Kidney glomerular epithelial cell (primary cell): ENCODE measurements at regions not wholly inside any gene's neighbourhood (a gene's known extent, or its start where the extent isn't known, plus 50 kb on each side); places are given as distances from the start of the nearest gene placed in this dataset.

ENCODE experiments used
- DNase-seq: peaks from one replicate; lab custom pipeline; 2025; lab: John Stamatoyannopoulos, UW

- DNase-seq: no peak
Observed at GRCh38 chr13:40076765-40077362, 421.4 kb downstream of the COG6 start.

- peak; percentile 11 for DNase-seq
Observed at GRCh38 chr13:40077396-40078027, 422.1 kb downstream of the COG6 start.

GRCh38 chr13:40079721-40080120 lies 424.3 kb downstream of the COG6 start:
- DNase-seq: no peak

- no peak for DNase-seq
Observed at GRCh38 chr13:40080676-40081075, 425.2 kb downstream of the COG6 start.

- DNase-seq: peak; percentile 53
Observed at GRCh38 chr13:40082639-40083038, 427.2 kb downstream of the COG6 start.

GRCh38 chr13:40083841-40084240 lies 428.4 kb downstream of the COG6 start:
- DNase-seq: no peak

GRCh38 chr13:40084934-40085333 lies 429.5 kb downstream of the COG6 start:
- DNase-seq: no peak

GRCh38 chr13:40087091-40088002 lies 431.9 kb downstream of the COG6 start:
- DNase-seq: peak; percentile 38

GRCh38 chr13:40094056-40094455 lies 438.6 kb downstream of the COG6 start:
- DNase-seq: peak; percentile 39

GRCh38 chr13:40095695-40096356 lies 440.4 kb downstream of the COG6 start:
- no peak for DNase-seq

- DNase-seq: no peak
Observed at GRCh38 chr13:40096357-40096901, 441.0 kb downstream of the COG6 start.

GRCh38 chr13:40098246-40098645 lies 442.8 kb downstream of the COG6 start:
- DNase-seq: no peak

GRCh38 chr13:40101708-40102359 lies 446.4 kb downstream of the COG6 start:
- DNase-seq: no peak

- DNase-seq: no peak
Observed at GRCh38 chr13:40102360-40102727, 446.9 kb downstream of the COG6 start.

GRCh38 chr13:40102854-40103253 lies 447.4 kb downstream of the COG6 start:
- peak; percentile 94 for DNase-seq

GRCh38 chr13:40103864-40104263 lies 448.4 kb downstream of the COG6 start:
- no peak for DNase-seq

- DNase-seq: no peak
Observed at GRCh38 chr13:40105231-40105630, 449.8 kb downstream of the COG6 start.

- peak; percentile 73 for DNase-seq
Observed at GRCh38 chr13:40109351-40109844, 453.9 kb downstream of the COG6 start.

GRCh38 chr13:40113643-40114304 lies 458.3 kb downstream of the COG6 start:
- no peak for DNase-seq

GRCh38 chr13:40114305-40114896 lies 458.9 kb downstream of the COG6 start:
- no peak for DNase-seq
